HG03175 (cell line): ENCODE measurements at regions not wholly inside any gene's neighbourhood (a gene's known extent, or its start where the extent isn't known, plus 50 kb on each side); places are given as distances from the start of the nearest gene placed in this dataset.
"Not testable (repeated sequence)": the region's sequence is repeated elsewhere in the genome, so short reads cannot be mapped to it uniquely, and the experiment has no call there.

Source experiments
- ATAC-seq: cut with Tn5 transposase; IDR thresholded peaks from one replicate; pipeline ENCODE4 v1.9.1; 2021; ENCODE audit warnings: mild to moderate bottlenecking, moderate library complexity; ENCODE audit not compliant: unreplicated experiment

- no peak for ATAC-seq
Measured at GRCh38 chr2:21757805-21758430, 634.1 kb downstream of the TDRD15 start.

- ATAC-seq, result no peak
Measured at GRCh38 chr2:21759819-21760218, 636.1 kb downstream of the TDRD15 start.

- ATAC-seq, result no peak
Measured at GRCh38 chr2:21761361-21761760, 637.6 kb downstream of the TDRD15 start.

GRCh38 chr2:21763501-21763900 is 639.7 kb downstream of the TDRD15 start:
- no peak for ATAC-seq

- no peak for ATAC-seq
Measured at GRCh38 chr2:21770787-21771186, 647.0 kb downstream of the TDRD15 start.

- ATAC-seq, result no peak
Measured at GRCh38 chr2:21772624-21773023, 648.9 kb downstream of the TDRD15 start.

GRCh38 chr2:21773168-21773567 is 649.4 kb downstream of the TDRD15 start:
- ATAC-seq, result no peak

GRCh38 chr2:21774691-21775368 is 651.1 kb downstream of the TDRD15 start:
- no peak for ATAC-seq

- no peak for ATAC-seq
Measured at GRCh38 chr2:21779786-21780185, 656.0 kb downstream of the TDRD15 start.

GRCh38 chr2:21781962-21782361 is 658.2 kb downstream of the TDRD15 start:
- ATAC-seq, result no peak

- ATAC-seq, result no peak
Measured at GRCh38 chr2:21782866-21783265, 659.1 kb downstream of the TDRD15 start.

GRCh38 chr2:21787941-21788340 is 664.2 kb downstream of the TDRD15 start:
- ATAC-seq, result no peak

- ATAC-seq, result not testable (repeated sequence)
Measured at GRCh38 chr2:21790311-21790710, 666.5 kb downstream of the TDRD15 start.

GRCh38 chr2:21792571-21792970 is 668.8 kb downstream of the TDRD15 start:
- no peak for ATAC-seq

- ATAC-seq, result no peak
Measured at GRCh38 chr2:21793461-21793860, 669.7 kb downstream of the TDRD15 start.

- ATAC-seq, result no peak
Measured at GRCh38 chr2:21794611-21795010, 670.8 kb downstream of the TDRD15 start.

GRCh38 chr2:21800356-21800755 is 676.6 kb downstream of the TDRD15 start:
- no peak for ATAC-seq

GRCh38 chr2:21803550-21803949 is 679.8 kb downstream of the TDRD15 start:
- no peak for ATAC-seq

- no peak for ATAC-seq
Measured at GRCh38 chr2:21804151-21804550, 680.4 kb downstream of the TDRD15 start.

GRCh38 chr2:21811541-21811940 is 687.8 kb downstream of the TDRD15 start:
- no peak for ATAC-seq

GRCh38 chr2:21812766-21813165 is 689.0 kb downstream of the TDRD15 start:
- ATAC-seq, result no peak

GRCh38 chr2:21814588-21815149 is 690.9 kb downstream of the TDRD15 start:
- ATAC-seq, result no peak
